Neural cell (in vitro differentiated cells): ENCODE measurements at regions not wholly inside any gene's neighbourhood (a gene's known extent, or its start where the extent isn't known, plus 50 kb on each side); places are given as distances from the start of the nearest gene placed in this dataset.

ENCODE experiments used
- H2AFZ ChIP-seq: fragments of 200-600, 300-800 bp; sonication (generic), shearing (Covaris generic); 2 replicates; pipeline ENCODE4 v1.6.0; 2014; ENCODE audit warnings: low read depth, mild to moderate bottlenecking, antibody characterized with exemption, low read length, moderate library complexity
- H3F3A ChIP-seq: fragments of 200-600 bp; shearing (Covaris generic); 2 replicates; pipeline ENCODE4 v1.6.1; 2016; ENCODE audit warnings: mild to moderate bottlenecking, moderate library complexity, mixed read lengths, antibody characterized with exemption, low read length; ENCODE audit not compliant: insufficient read depth, poor library complexity, severe bottlenecking
- H3K27ac ChIP-seq: fragments of 200-600, 300-800 bp; sonication (generic), shearing (Covaris generic); 2 replicates; pipeline ENCODE4 v1.5.1; 2014; ENCODE audit warnings: mild to moderate bottlenecking, low read length, moderate library complexity
- H3K27me3 ChIP-seq: fragments of 300-800, 200-600 bp; sonication (generic), shearing (Covaris generic); 2 replicates; pipeline ENCODE4 v1.6.0; 2014; ENCODE audit warnings: mild to moderate bottlenecking, low read depth, low read length, moderate library complexity; ENCODE audit not compliant: insufficient read depth
- H3K36me3 ChIP-seq: fragments of 300-800, 200-600 bp; sonication (generic), shearing (Covaris generic); 2 replicates; pipeline ENCODE4 v1.5.1; 2014; ENCODE audit warnings: mild to moderate bottlenecking, antibody characterized with exemption, low read length, moderate library complexity; ENCODE audit not compliant: insufficient read depth
- H3K4me2 ChIP-seq: fragments of 300-800, 200-600 bp; sonication (generic), shearing (Covaris generic); 2 replicates; pipeline ENCODE4 v1.6.0; 2014; ENCODE audit warnings: mild to moderate bottlenecking, low read length
- H3K4me3 ChIP-seq: fragments of 300-800, 200-600 bp; sonication (generic), shearing (Covaris generic); 2 replicates; pipeline ENCODE4 v1.5.1; 2014; ENCODE audit warnings: mild to moderate bottlenecking, low read length, moderate library complexity
- H3K79me2 ChIP-seq: fragments of 200-600 bp; shearing (Covaris generic); replicated peaks from 2 replicates; pipeline ENCODE4 v1.6.0; 2014; ENCODE audit warnings: mild to moderate bottlenecking, low read length, moderate library complexity; ENCODE audit not compliant: insufficient read depth
- H3K9ac ChIP-seq: fragments of 300-800, 200-600 bp; sonication (generic), shearing (Covaris generic); 2 replicates; pipeline ENCODE4 v1.6.1; 2016; ENCODE audit warnings: mild to moderate bottlenecking, low read length, mixed read lengths
- H3K9me2 ChIP-seq: fragments of 200-600 bp; shearing (Covaris generic); 2 replicates; pipeline ENCODE4 v1.6.1; 2016; ENCODE audit warnings: mild to moderate bottlenecking, low read length, mixed read lengths; ENCODE audit not compliant: insufficient read depth
- H3K9me3 ChIP-seq: fragments of 200-600, 300-800 bp; sonication (generic), shearing (Covaris generic); 2 replicates; pipeline ENCODE4 v1.6.1; 2016; ENCODE audit warnings: mild to moderate bottlenecking, mixed run types, low read length, moderate library complexity, mixed read lengths
- H4K20me1 ChIP-seq: fragments of 200-600 bp; shearing (Covaris generic); 2 replicates; pipeline ENCODE4 v1.6.1; 2016; ENCODE audit warnings: mild to moderate bottlenecking, mixed run types; ENCODE audit not compliant: insufficient read depth
- CTCF ChIP-seq: fragments of 450-650 bp; IDR thresholded peaks from 2 replicates; pipeline ENCODE4 v1.5.1; 2014; ENCODE audit warnings: antibody characterized with exemption, mild to moderate bottlenecking, moderate library complexity; ENCODE audit not compliant: poor library complexity, severe bottlenecking
- EP300 ChIP-seq: fragments of 450-650 bp; conservative IDR thresholded peaks from 2 replicates; pipeline ENCODE4 v1.6.1; 2014; ENCODE audit warnings: antibody characterized with exemption, mild to moderate bottlenecking, moderate library complexity; ENCODE audit not compliant: poor library complexity, severe bottlenecking
- EZH2 ChIP-seq: fragments of 200-600, 300-800 bp; shearing (Covaris generic), sonication (generic); IDR thresholded peaks from 2 replicates; pipeline ENCODE4 v1.6.1; 2014; ENCODE audit warnings: antibody characterized with exemption, low read length, borderline replicate concordance, mild to moderate bottlenecking; ENCODE audit not compliant: insufficient read depth, poor library complexity, severe bottlenecking
- MXI1 ChIP-seq: fragments of 450-650 bp; conservative IDR thresholded peaks from 2 replicates; pipeline ENCODE4 v1.6.1; 2014; ENCODE audit warnings: antibody characterized with exemption, mild to moderate bottlenecking; ENCODE audit not compliant: poor library complexity, severe bottlenecking
- POLR2AphosphoS5 ChIP-seq: IDR thresholded peaks from 2 replicates; pipeline ENCODE4 v1.6.1; 2012
- RAD21 ChIP-seq: fragments of 450-650 bp; conservative IDR thresholded peaks from 2 replicates; pipeline ENCODE4 v1.6.1; 2014; ENCODE audit warnings: antibody characterized with exemption, mild to moderate bottlenecking, moderate library complexity
- REST ChIP-seq: IDR thresholded peaks from 2 replicates; pipeline ENCODE4 v1.6.1; 2012; ENCODE audit warnings: borderline replicate concordance
- SMC3 ChIP-seq: fragments of 450-650 bp; conservative IDR thresholded peaks from 2 replicates; pipeline ENCODE4 v1.6.1; 2014; ENCODE audit warnings: antibody characterized with exemption, mild to moderate bottlenecking, moderate library complexity; ENCODE audit not compliant: poor library complexity
- TAF1 ChIP-seq: IDR thresholded peaks from 2 replicates; pipeline ENCODE4 v1.6.1; 2012; ENCODE audit warnings: low read depth

GRCh38 chr1:182274618-182275017 is 117.0 kb downstream of the GLUL start:
- Histone ChIP-seq H3K4me2 (no peak overlapping the region), H3K4me3 (no peak overlapping the region), H4K20me1 (no peaks in the 10 kb centered on the region), H3F3A (no peaks in the 10 kb centered on the region), H3K27me3 (no peaks in the 10 kb centered on the region), H3K27ac (no peak overlapping the region), H3K9me2 (no peaks in the 10 kb centered on the region), H3K9me3 (no peaks in the 10 kb centered on the region), H3K9ac (no peak overlapping the region), H3K79me2 (no peaks in the 10 kb centered on the region), H2AFZ (no peak overlapping the region), H3K36me3 (no peaks in the 10 kb centered on the region)
- TF ChIP-seq TAF1 (no peak), EP300 (no peak), EZH2 (no peak), POLR2AphosphoS5 (no peak), CTCF (no peak), MXI1 (no peak), REST (no peak), SMC3 (no peak), RAD21 (no peak)

- Histone ChIP-seq H2AFZ (no peak overlapping the region), H3F3A (no peaks in the 10 kb centered on the region), H3K4me3 (no peak overlapping the region), H3K27me3 (no peaks in the 10 kb centered on the region), H3K9ac (no peak overlapping the region), H3K9me2 (no peaks in the 10 kb centered on the region), H4K20me1 (no peaks in the 10 kb centered on the region), H3K79me2 (no peaks in the 10 kb centered on the region), H3K4me2 (no peak overlapping the region), H3K36me3 (no peaks in the 10 kb centered on the region), H3K27ac (no peak overlapping the region), H3K9me3 (no peaks in the 10 kb centered on the region)
- TF ChIP-seq MXI1 (no peak), CTCF (no peak), RAD21 (no peak), TAF1 (no peak), EZH2 (no peak), SMC3 (no peak), POLR2AphosphoS5 (no peak), REST (no peak), EP300 (no peak)
Observed at GRCh38 chr1:182270731-182271130, 120.9 kb downstream of the GLUL start.
